K562 (cell line): ENCODE measurements at regions not wholly inside any gene's neighbourhood (a gene's known extent, or its start where the extent isn't known, plus 50 kb on each side); places are given as distances from the start of the nearest gene placed in this dataset.

Experiments
- ARHGAP35 ChIP-seq: fragments of 450-650 bp; IDR thresholded peaks from 2 replicates; pipeline ENCODE4 v1.6.1; 2018; ENCODE audit not compliant: partially characterized antibody
- CEBPB ChIP-seq: fragments of 450-650 bp; IDR thresholded peaks from 2 replicates; pipeline ENCODE4 v1.6.1; 2016; ENCODE audit warnings: missing genetic modification characterization, missing compliant biosample characterization
- FIP1L1 ChIP-seq: fragments of 200-400 bp; formaldehyde crosslinking; IDR thresholded peaks from 2 replicates; pipeline ENCODE4 v1.6.1; 2018; ENCODE audit warnings: mild to moderate bottlenecking, low read depth, low read length; ENCODE audit not compliant: poor library complexity, severe bottlenecking
- FOXJ3 ChIP-seq: sonication (generic); formaldehyde crosslinking; IDR thresholded peaks from 2 replicates; pipeline ENCODE4 v1.4.0; 2020; ENCODE audit warnings: mild to moderate bottlenecking, missing genetic modification reagents
- JUND ChIP-seq, 2 experiments: IDR thresholded peaks; 2 replicates in 1 of 2; 3 replicates in 1 of 2; pipeline ENCODE4 v1.6.1; 2011; ENCODE audit warnings: borderline replicate concordance in 2 of 2, low read depth in 2 of 2, low read length in 2 of 2, improper control_type of control experiment in 1 of 2, missing biosample characterization in 1 of 2, missing genetic modification characterization in 1 of 2, missing genetic modification reagents in 1 of 2
- LEF1 ChIP-seq: fragments of 450-650 bp; IDR thresholded peaks from 2 replicates; pipeline ENCODE4 v1.6.1; 2016; ENCODE audit warnings: mild to moderate bottlenecking
- PPARD ChIP-seq: fragments of 250-450 bp; sonication (Bioruptor Pico); IDR thresholded peaks from 2 replicates; pipeline ENCODE4 v1.8.0; 2022; ENCODE audit warnings: inconsistent platforms, mild to moderate bottlenecking, moderate library complexity
- PTRF ChIP-seq: fragments of 450-650 bp; IDR thresholded peaks from 2 replicates; pipeline ENCODE4 v1.6.1; 2016; ENCODE audit warnings: mild to moderate bottlenecking, missing genetic modification characterization, missing compliant biosample characterization
- RBM39 ChIP-seq: fragments of 200-400 bp; formaldehyde crosslinking; optimal IDR thresholded peaks from 2 replicates; pipeline ENCODE3; 2018; ENCODE audit warnings: low read depth, low read length
- SOX6 ChIP-seq: fragments of 450-650 bp; IDR thresholded peaks from 2 replicates; pipeline ENCODE4 v1.6.1; 2014; ENCODE audit warnings: mild to moderate bottlenecking
- STAT6 ChIP-seq: sonication (generic); formaldehyde crosslinking; IDR thresholded peaks from 2 replicates; pipeline ENCODE4 v1.8.1; 2023; ENCODE audit warnings: mild to moderate bottlenecking, missing genetic modification reagents
- ZNF121 ChIP-seq: sonication (generic); formaldehyde crosslinking; conservative IDR thresholded peaks from 2 replicates; pipeline ENCODE4 v1.8.0; 2022; ENCODE audit warnings: missing genetic modification reagents
- ZNF561 ChIP-seq: fragments of 450-650 bp; formaldehyde crosslinking; conservative IDR thresholded peaks from 2 replicates; pipeline ENCODE4 v1.4.0; 2020; ENCODE audit warnings: mild to moderate bottlenecking, moderate library complexity
- TF ChIP-seq, protein P1 (sequence below), 3 experiments: IDR thresholded peaks in 2 of 3; conservative IDR thresholded peaks in 1 of 3; 2 replicates each; pipeline ENCODE4 v1.5.1; 2011 to 2012; ENCODE audit warnings: low read length in 3 of 3, mild to moderate bottlenecking in 3 of 3, control low read depth in 2 of 3, improper control_type of control experiment in 1 of 3, inconsistent platforms in 1 of 3, low read depth in 1 of 3, mixed read lengths in 1 of 3, moderate library complexity in 1 of 3; ENCODE audit not compliant: insufficient read depth in 2 of 3

DNA sequence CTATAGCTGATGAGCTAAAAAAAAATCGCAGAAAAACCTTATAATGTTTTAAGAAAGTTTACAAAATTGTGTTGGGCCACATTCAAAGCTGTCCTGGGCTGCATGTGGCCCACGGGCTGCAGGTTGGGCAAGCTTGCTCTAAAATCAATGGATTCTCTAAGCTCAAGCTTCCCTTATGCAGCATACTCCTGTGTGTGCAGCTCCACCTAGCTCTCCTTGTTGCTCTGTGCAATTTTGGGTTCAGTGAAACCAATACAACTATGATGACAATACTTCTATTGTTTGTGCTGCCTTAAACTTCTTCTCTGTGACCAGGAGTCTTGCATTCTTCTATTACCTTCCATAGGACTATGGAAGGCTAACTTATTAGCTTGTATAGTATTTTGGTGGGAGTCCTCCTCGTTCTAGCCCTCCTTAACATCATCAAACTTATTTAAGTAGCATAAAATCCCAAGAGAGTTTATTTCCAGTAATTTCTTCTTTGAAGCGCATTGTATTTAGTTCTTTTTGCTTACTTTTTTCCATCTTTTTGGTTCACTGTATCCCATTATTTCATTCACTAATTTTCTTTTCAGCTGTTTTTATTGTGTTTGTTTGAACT is 170.9 kb upstream of the SMIM30 start (continued):
- no peak for TF ChIP-seq STAT6 (CRISPR knock-in tag)
- TF ChIP-seq FIP1L1, result no peak
- TF ChIP-seq JUND (IDR thresholded peaks at IDR 0.05; ENCODE audit: borderline replicate concordance, low read depth, low read length), result 0 out of 2 replicates have a peak, but pooled peaks have one; percentile 5
- no peak for TF ChIP-seq JUND (tag; IDR thresholded peaks at IDR 0.05; ENCODE audit: borderline replicate concordance, low read depth, low read length)
- TF ChIP-seq SOX6, result peak; percentile 72
- no peak for TF ChIP-seq LEF1
- no peak for TF ChIP-seq FOXJ3
- no peak for TF ChIP-seq ZNF561 (CRISPR knock-in tag)
- no peak for TF ChIP-seq ARHGAP35
- TF ChIP-seq PPARD, result no peak
- TF ChIP-seq ZNF121, result no peak
- TF ChIP-seq RBM39, result no peak
- TF ChIP-seq, protein P1, sequence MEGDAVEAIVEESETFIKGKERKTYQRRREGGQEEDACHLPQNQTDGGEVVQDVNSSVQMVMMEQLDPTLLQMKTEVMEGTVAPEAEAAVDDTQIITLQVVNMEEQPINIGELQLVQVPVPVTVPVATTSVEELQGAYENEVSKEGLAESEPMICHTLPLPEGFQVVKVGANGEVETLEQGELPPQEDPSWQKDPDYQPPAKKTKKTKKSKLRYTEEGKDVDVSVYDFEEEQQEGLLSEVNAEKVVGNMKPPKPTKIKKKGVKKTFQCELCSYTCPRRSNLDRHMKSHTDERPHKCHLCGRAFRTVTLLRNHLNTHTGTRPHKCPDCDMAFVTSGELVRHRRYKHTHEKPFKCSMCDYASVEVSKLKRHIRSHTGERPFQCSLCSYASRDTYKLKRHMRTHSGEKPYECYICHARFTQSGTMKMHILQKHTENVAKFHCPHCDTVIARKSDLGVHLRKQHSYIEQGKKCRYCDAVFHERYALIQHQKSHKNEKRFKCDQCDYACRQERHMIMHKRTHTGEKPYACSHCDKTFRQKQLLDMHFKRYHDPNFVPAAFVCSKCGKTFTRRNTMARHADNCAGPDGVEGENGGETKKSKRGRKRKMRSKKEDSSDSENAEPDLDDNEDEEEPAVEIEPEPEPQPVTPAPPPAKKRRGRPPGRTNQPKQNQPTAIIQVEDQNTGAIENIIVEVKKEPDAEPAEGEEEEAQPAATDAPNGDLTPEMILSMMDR (IDR thresholded peaks at IDR 0.05 in 2 of 3, conservative IDR thresholded peaks at IDR 0.05 in 1 of 3; ENCODE audit: insufficient read depth in 2 of 3, low read depth in 1 of 3, low read length in 3 of 3), result peak; percentile 74 to 89 (median 75)
- TF ChIP-seq CEBPB (tag), result 0 out of 2 replicates have a peak, but pooled peaks have one; percentile 28
- no peak for TF ChIP-seq PTRF (tag)
